ENCODE measurements at regions not wholly inside any gene's neighbourhood (a gene's known extent, or its start where the extent isn't known, plus 50 kb on each side); places are given as distances from the start of the nearest gene placed in this dataset.
"Not testable (repeated sequence)": the region's sequence is repeated elsewhere in the genome, so short reads cannot be mapped to it uniquely, and the experiment has no call there.

DNA sequence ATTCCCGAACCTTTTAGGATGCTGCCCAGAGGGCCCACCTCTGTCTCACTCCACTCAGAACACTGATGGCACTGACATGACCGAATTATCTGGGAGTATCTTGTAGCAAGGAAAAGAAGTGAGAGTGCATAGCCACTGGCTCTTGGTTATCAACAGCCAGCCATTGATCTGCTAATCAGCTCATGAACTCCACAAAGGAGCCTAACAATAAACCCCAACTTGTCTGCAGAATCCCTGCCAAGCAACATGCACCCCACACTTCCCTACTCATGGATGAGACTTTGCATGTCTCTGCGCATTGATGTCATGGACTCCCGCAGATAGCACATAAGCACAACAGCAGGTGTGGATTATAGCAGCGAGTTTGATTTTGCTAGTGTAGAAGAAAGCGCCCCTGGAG is 1538.9 kb upstream of the RAG2 start:
- no peak for TF ChIP-seq CTCF (IDR thresholded peaks at IDR 0.05)
- H3K4me3 Mint-ChIP-seq = no peak overlapping the region
- no peaks in the 10 kb centered on the region for H3K4me1 Mint-ChIP-seq
- H3K36me3 Mint-ChIP-seq (ENCODE audit: low read depth) = no peaks in the 10 kb centered on the region
- no peak for DNase-seq
- H3K9me3 Mint-ChIP-seq = peaks cover 14% of the 10 kb centered on the region
- H3K27ac Mint-ChIP-seq = no peak overlapping the region
- H3K27me3 Mint-ChIP-seq (ENCODE audit: low read depth, poor library complexity) = no peaks in the 10 kb centered on the region

DNA sequence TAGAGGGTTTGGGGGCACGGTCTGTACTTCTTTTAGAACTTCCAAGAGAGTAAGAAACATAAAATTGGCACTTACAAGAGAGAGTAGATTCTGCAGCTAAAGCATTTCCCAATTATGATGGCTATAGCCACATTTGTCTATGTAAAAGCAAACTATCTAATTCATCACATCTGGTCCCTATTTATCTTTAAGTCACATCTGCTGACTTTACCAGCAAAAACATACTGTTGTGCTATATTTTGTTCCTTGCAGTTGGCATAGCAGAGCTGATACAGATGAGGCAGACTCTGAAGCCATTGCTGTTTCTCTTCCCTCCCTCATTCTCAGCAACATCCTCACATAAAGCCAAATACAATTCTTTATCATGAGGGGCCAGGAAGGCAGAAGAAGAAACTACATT is 1533.5 kb upstream of the RAG2 start:
- no peaks in the 10 kb centered on the region for H3K36me3 Mint-ChIP-seq (ENCODE audit: low read depth)
- no peak for TF ChIP-seq CTCF (IDR thresholded peaks at IDR 0.05)
- no peaks in the 10 kb centered on the region for H3K4me1 Mint-ChIP-seq
- no peak overlapping the region for H3K27ac Mint-ChIP-seq
- no peak for DNase-seq
- no peak overlapping the region for H3K4me3 Mint-ChIP-seq
- H3K27me3 Mint-ChIP-seq (ENCODE audit: low read depth, poor library complexity) = no peaks in the 10 kb centered on the region
- H3K9me3 Mint-ChIP-seq = no peaks in the 10 kb centered on the region

DNA sequence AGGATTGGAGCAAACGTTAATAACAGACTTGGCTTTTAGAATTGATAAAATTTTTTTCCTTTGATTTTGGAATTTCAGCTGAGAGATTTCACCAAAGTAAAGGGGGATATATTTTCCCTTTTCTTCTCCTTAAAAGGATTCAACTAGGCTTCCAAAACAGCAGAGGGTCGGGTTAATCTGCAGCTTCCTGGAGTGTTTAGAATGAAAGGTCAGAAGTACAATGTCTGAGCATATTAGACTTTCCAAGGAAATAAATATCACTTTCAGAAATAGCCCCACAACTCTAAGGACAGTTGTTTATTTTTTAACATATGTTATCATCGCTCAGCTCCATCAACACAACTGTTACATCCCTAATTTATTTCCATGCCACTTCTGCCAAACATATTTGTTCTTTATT is 1532.9 kb upstream of the RAG2 start:
- H3K4me1 Mint-ChIP-seq = no peaks in the 10 kb centered on the region
- no peak for DNase-seq
- TF ChIP-seq CTCF (IDR thresholded peaks at IDR 0.05) = no peak
- no peaks in the 10 kb centered on the region for H3K27me3 Mint-ChIP-seq (ENCODE audit: low read depth, poor library complexity)
- no peaks in the 10 kb centered on the region for H3K36me3 Mint-ChIP-seq (ENCODE audit: low read depth)
- no peak overlapping the region for H3K27ac Mint-ChIP-seq
- H3K4me3 Mint-ChIP-seq = no peak overlapping the region
- H3K9me3 Mint-ChIP-seq = no peaks in the 10 kb centered on the region

DNA sequence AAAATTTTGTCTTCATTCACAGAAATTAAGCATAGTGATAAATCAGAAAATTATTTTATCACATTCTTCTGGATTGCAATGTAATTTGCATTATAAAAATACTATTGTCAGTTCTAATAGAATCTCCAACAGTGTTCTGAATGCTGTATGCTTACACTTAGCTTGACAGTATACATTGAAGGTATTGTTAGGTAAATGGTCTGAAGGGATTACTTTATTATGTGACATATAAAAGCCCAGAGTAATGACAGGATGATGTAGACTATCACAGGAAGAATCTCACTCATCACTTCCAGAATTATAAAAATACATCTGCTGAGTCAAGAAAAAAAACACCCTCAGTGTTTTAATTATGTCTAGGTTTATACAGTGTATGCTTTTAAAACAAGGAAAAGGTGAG is 1532.5 kb upstream of the RAG2 start:
- Mint-ChIP-seq H3K9me3 (no peaks in the 10 kb centered on the region), H3K36me3 (ENCODE audit: low read depth) (no peaks in the 10 kb centered on the region), H3K27ac (no peak overlapping the region), H3K4me3 (no peak overlapping the region), H3K27me3 (ENCODE audit: low read depth, poor library complexity) (no peaks in the 10 kb centered on the region), H3K4me1 (no peaks in the 10 kb centered on the region)
- DNase-seq = no peak
- TF ChIP-seq CTCF (IDR thresholded peaks at IDR 0.05) = no peak

- TF ChIP-seq CTCF (IDR thresholded peaks at IDR 0.05) = no peak
- DNase-seq = no peak
- H3K27ac Mint-ChIP-seq = no peak overlapping the region
- no peaks in the 10 kb centered on the region for H3K36me3 Mint-ChIP-seq (ENCODE audit: low read depth)
- H3K27me3 Mint-ChIP-seq (ENCODE audit: low read depth, poor library complexity) = no peaks in the 10 kb centered on the region
- H3K4me3 Mint-ChIP-seq = no peak overlapping the region
- H3K4me1 Mint-ChIP-seq = no peaks in the 10 kb centered on the region
- H3K9me3 Mint-ChIP-seq = no peaks in the 10 kb centered on the region
These were observed 1525.6 kb upstream of the RAG2 start for GRCh38 chr11:38123673-38124072.

GRCh38 chr11:38116616-38117015 is 1518.6 kb upstream of the RAG2 start:
- not testable (repeated sequence) for H3K4me3 Mint-ChIP-seq; H3K4me1 Mint-ChIP-seq; H3K27me3 Mint-ChIP-seq (ENCODE audit: low read depth, poor library complexity); H3K36me3 Mint-ChIP-seq (ENCODE audit: low read depth); DNase-seq; H3K27ac Mint-ChIP-seq
- peaks cover 24% of the 10 kb centered on the region for H3K9me3 Mint-ChIP-seq

GRCh38 chr11:38115381-38115780 is 1517.3 kb upstream of the RAG2 start:
- not testable (repeated sequence) for DNase-seq; H3K27me3 Mint-ChIP-seq (ENCODE audit: low read depth, poor library complexity)

More at GRCh38 chr11:38115381-38115780, 1517.3 kb upstream of the RAG2 start:
- not testable (repeated sequence) for H3K4me3 Mint-ChIP-seq; H3K4me1 Mint-ChIP-seq; H3K27ac Mint-ChIP-seq; H3K36me3 Mint-ChIP-seq (ENCODE audit: low read depth)
- H3K9me3 Mint-ChIP-seq = peaks cover 24% of the 10 kb centered on the region
